ENCODE measurements at regions not wholly inside any gene's neighbourhood (a gene's known extent, or its start where the extent isn't known, plus 50 kb on each side); places are given as distances from the start of the nearest gene placed in this dataset.
"Not testable (repeated sequence)": the region's sequence is repeated elsewhere in the genome, so short reads cannot be mapped to it uniquely, and the experiment has no call there.

GRCh38 chr14:106355007-106355791 lies 828.8 kb downstream of the TMEM121 start:
- not testable (repeated sequence) for DNase-seq (ENCODE audit: low spot score)

GRCh38 chr14:106355881-106356642 lies 829.7 kb downstream of the TMEM121 start:
- not testable (repeated sequence) for DNase-seq (ENCODE audit: low spot score)

- DNase-seq (ENCODE audit: low spot score), result not testable (repeated sequence)
Measured at GRCh38 chr14:106356643-106356930, 830.2 kb downstream of the TMEM121 start.

- not testable (repeated sequence) for DNase-seq (ENCODE audit: low spot score)
Measured at GRCh38 chr14:106359157-106359887, 832.9 kb downstream of the TMEM121 start.

GRCh38 chr14:106365371-106365770 lies 839.0 kb downstream of the TMEM121 start:
- not testable (repeated sequence) for DNase-seq (ENCODE audit: low spot score)

- not testable (repeated sequence) for DNase-seq (ENCODE audit: low spot score)
Measured at GRCh38 chr14:106365894-106366293, 839.5 kb downstream of the TMEM121 start.

GRCh38 chr14:106366971-106367370 lies 840.6 kb downstream of the TMEM121 start:
- DNase-seq (ENCODE audit: low spot score), result not testable (repeated sequence)

GRCh38 chr14:106369456-106369855 lies 843.1 kb downstream of the TMEM121 start:
- not testable (repeated sequence) for DNase-seq (ENCODE audit: low spot score)

- peak; percentile 6 for DNase-seq (ENCODE audit: low spot score)
Measured at GRCh38 chr14:106372870-106373652, 846.7 kb downstream of the TMEM121 start.

GRCh38 chr14:106373653-106374110 lies 847.3 kb downstream of the TMEM121 start:
- not testable (repeated sequence) for DNase-seq (ENCODE audit: low spot score)

- no peak for DNase-seq (ENCODE audit: low spot score)
Measured at GRCh38 chr14:106377432-106377831, 851.0 kb downstream of the TMEM121 start.

- DNase-seq (ENCODE audit: low spot score), result no peak
Measured at GRCh38 chr14:106378191-106378590, 851.8 kb downstream of the TMEM121 start.

GRCh38 chr14:106380740-106381139 lies 854.4 kb downstream of the TMEM121 start:
- no peak for DNase-seq (ENCODE audit: low spot score)

GRCh38 chr14:106389186-106389585 lies 862.8 kb downstream of the TMEM121 start:
- not testable (repeated sequence) for DNase-seq (ENCODE audit: low spot score)

- DNase-seq (ENCODE audit: low spot score), result no peak
Measured at GRCh38 chr14:106390401-106390800, 864.0 kb downstream of the TMEM121 start.

GRCh38 chr14:106390947-106391346 lies 864.6 kb downstream of the TMEM121 start:
- DNase-seq (ENCODE audit: low spot score), result no peak

GRCh38 chr14:106393742-106394141 lies 867.4 kb downstream of the TMEM121 start:
- no peak for DNase-seq (ENCODE audit: low spot score)

GRCh38 chr14:106395456-106396050 lies 869.2 kb downstream of the TMEM121 start:
- no peak for DNase-seq (ENCODE audit: low spot score)

- no peak for DNase-seq (ENCODE audit: low spot score)
Measured at GRCh38 chr14:106396999-106397398, 870.6 kb downstream of the TMEM121 start.

GRCh38 chr14:106398931-106399331 lies 872.5 kb downstream of the TMEM121 start:
- DNase-seq (ENCODE audit: low spot score), result not testable (repeated sequence)

GRCh38 chr14:106401316-106401715 lies 874.9 kb downstream of the TMEM121 start:
- DNase-seq (ENCODE audit: low spot score), result not testable (repeated sequence)
